Liver (tissue), 7 donors: ENCODE measurements at regions not wholly inside any gene's neighbourhood (a gene's known extent, or its start where the extent isn't known, plus 50 kb on each side); places are given as distances from the start of the nearest gene placed in this dataset.

Experiments
- DNase-seq: peaks from one replicate; pipeline ENCODE4 v3.0.0-alpha.2; 2017; ENCODE audit warnings: low spot score
- H3K27ac ChIP-seq, 2 donors: one replicate each; pipeline ENCODE4 v1.7.0; 2013; ENCODE audit warnings: inconsistent platforms in 2 of 2, low read length in 2 of 2, control low read depth in 1 of 2, low read depth in 1 of 2, mild to moderate bottlenecking in 1 of 2
- H3K27me3 ChIP-seq, 4 donors: one replicate each; pipeline versions ENCODE4 v1.6.1 to v1.7.0; 2013; ENCODE audit warnings: low read length in 3 of 4, inconsistent platforms in 1 of 4, mild to moderate bottlenecking in 1 of 4, moderate library complexity in 1 of 4; ENCODE audit not compliant: control insufficient read depth in 4 of 4, insufficient read depth in 4 of 4
- H3K36me3 ChIP-seq, 4 donors: one replicate each; pipeline versions ENCODE4 v1.6.1 to v1.7.0; 2013; ENCODE audit warnings: low read length in 3 of 4, mild to moderate bottlenecking in 3 of 4, low read depth in 1 of 4, moderate library complexity in 1 of 4; ENCODE audit not compliant: control insufficient read depth in 4 of 4, insufficient read depth in 3 of 4
- H3K4me1 ChIP-seq, 4 donors: one replicate each; pipeline versions ENCODE4 v1.6.1 to v1.7.0; 2013; ENCODE audit warnings: low read length in 3 of 4, mild to moderate bottlenecking in 3 of 4, moderate library complexity in 1 of 4; ENCODE audit not compliant: control insufficient read depth in 4 of 4, insufficient read depth in 4 of 4
- H3K4me3 ChIP-seq, 3 donors: one replicate each; pipeline versions ENCODE4 v1.6.1 to v1.7.0; 2013; ENCODE audit warnings: low read length in 3 of 3, control low read depth in 1 of 3, low read depth in 1 of 3, mild to moderate bottlenecking in 1 of 3
- H3K9ac ChIP-seq, 2 donors: one replicate each; pipeline ENCODE4 v1.7.0; 2013; ENCODE audit warnings: low read length in 2 of 2, mild to moderate bottlenecking in 2 of 2, moderate library complexity in 2 of 2, control low read depth in 1 of 2, low read depth in 1 of 2
- H3K9me3 ChIP-seq, 4 donors: one replicate each; pipeline versions ENCODE4 v1.6.1 to v1.7.0; 2013; ENCODE audit warnings: low read length in 3 of 4; ENCODE audit not compliant: control insufficient read depth in 4 of 4
- ATF3 ChIP-seq: IDR thresholded peaks from 2 replicates; pipeline ENCODE4 v1.6.1; 2016; ENCODE audit warnings: antibody characterized with exemption
- EGR1 ChIP-seq, 2 donors: IDR thresholded peaks; 2 replicates each; pipeline ENCODE4 v1.6.1; 2016 to 2018; ENCODE audit warnings: antibody characterized with exemption in 2 of 2, low read depth in 2 of 2
- FOXA1 ChIP-seq: IDR thresholded peaks from 2 replicates; pipeline ENCODE4 v1.6.1; 2016; ENCODE audit warnings: antibody characterized with exemption
- FOXA2 ChIP-seq: IDR thresholded peaks from 2 replicates; pipeline ENCODE4 v1.6.1; 2016; ENCODE audit warnings: antibody characterized with exemption
- GABPA ChIP-seq, 2 donors: IDR thresholded peaks in 1 of 2; conservative IDR thresholded peaks in 1 of 2; 2 replicates each; pipeline ENCODE4 v1.6.1; 2016; ENCODE audit warnings: antibody characterized with exemption in 2 of 2, mild to moderate bottlenecking in 1 of 2, moderate library complexity in 1 of 2
- HNF4A ChIP-seq, 2 donors: conservative IDR thresholded peaks; 2 replicates each; pipeline ENCODE4 v1.6.1; 2016; ENCODE audit warnings: antibody characterized with exemption in 2 of 2, mild to moderate bottlenecking in 2 of 2
- HNF4G ChIP-seq: IDR thresholded peaks from 2 replicates; pipeline ENCODE4 v1.6.1; 2016; ENCODE audit warnings: antibody characterized with exemption
- JUND ChIP-seq, 2 donors: IDR thresholded peaks; 2 replicates each; pipeline ENCODE4 v1.6.1; 2016; ENCODE audit warnings: antibody characterized with exemption in 2 of 2
- MAX ChIP-seq: IDR thresholded peaks from 2 replicates; pipeline ENCODE4 v1.6.1; 2016; ENCODE audit warnings: antibody characterized with exemption
- NR2F2 ChIP-seq: IDR thresholded peaks from 2 replicates; pipeline ENCODE4 v1.6.1; 2016; ENCODE audit warnings: antibody characterized with exemption
- RAD21 ChIP-seq, 2 donors: IDR thresholded peaks; 2 replicates each; pipeline ENCODE4 v1.6.1; 2016; ENCODE audit warnings: antibody characterized with exemption in 2 of 2, mild to moderate bottlenecking in 2 of 2
- REST ChIP-seq: IDR thresholded peaks from 2 replicates; pipeline ENCODE4 v1.6.1; 2016; ENCODE audit warnings: antibody characterized with exemption, mild to moderate bottlenecking
- RXRA ChIP-seq, 2 donors: IDR thresholded peaks; 2 replicates each; pipeline ENCODE4 v1.6.1; 2017 to 2018; ENCODE audit warnings: antibody characterized with exemption in 2 of 2, mild to moderate bottlenecking in 1 of 2
- SP1 ChIP-seq: IDR thresholded peaks from 2 replicates; pipeline ENCODE4 v1.6.1; 2018; ENCODE audit warnings: antibody characterized with exemption, mild to moderate bottlenecking
- TAF1 ChIP-seq: conservative IDR thresholded peaks from 2 replicates; pipeline ENCODE4 v1.6.1; 2016; ENCODE audit warnings: antibody characterized with exemption, mild to moderate bottlenecking
- ZBTB33 ChIP-seq: IDR thresholded peaks from 2 replicates; pipeline ENCODE4 v1.6.1; 2016; ENCODE audit warnings: antibody characterized with exemption
- WGBS: extraction: QIAGEN DNeasy Blood & Tissue Kit; methylation state at CpG from one replicate; pipeline ENCODE4 v1.1.7; 2013; 5-methylcytosine and 5-hydroxymethylcytosine counted together
- donor health status: healthy.
- donor health status: healthy.
- donor health status: healthy.
- donor health status: healthy.

GRCh38 chr9:31023847-31024246 is 1360.6 kb upstream of the ACO1 start:
- no peak for DNase-seq
- Histone ChIP-seq H3K27me3 (no peaks in the 10 kb centered on the region), H3K27ac (no peak overlapping the region), H3K9me3 (no peaks in the 10 kb centered on the region), H3K4me1 (no peaks in the 10 kb centered on the region), H3K9ac (no peak overlapping the region), H3K36me3 (no peaks in the 10 kb centered on the region), H3K4me3 (no peak overlapping the region)
- TF ChIP-seq FOXA1 (no peak), NR2F2 (no peak), ATF3 (no peak), HNF4G (no peak), FOXA2 (no peak), RAD21 (IDR thresholded peaks at IDR 0.05) (no peak), SP1 (no peak), GABPA (IDR thresholded peaks at IDR 0.05 in 1 of 2, conservative IDR thresholded peaks at IDR 0.05 in 1 of 2) (no peak), ZBTB33 (no peak), JUND (IDR thresholded peaks at IDR 0.05) (no peak), TAF1 (no peak)
- WGBS = 83% methylated on average over 3 of the region's 3 CpGs

- Histone ChIP-seq H3K9me3 (no peaks in the 10 kb centered on the region), H3K27me3 (no peaks in the 10 kb centered on the region), H3K9ac (no peak overlapping the region), H3K4me1 (no peaks in the 10 kb centered on the region), H3K27ac (no peak overlapping the region), H3K4me3 (no peak overlapping the region), H3K36me3 (no peaks in the 10 kb centered on the region)
- no peak for DNase-seq
- TF ChIP-seq JUND (IDR thresholded peaks at IDR 0.05) (no peak), EGR1 (IDR thresholded peaks at IDR 0.05; ENCODE audit: low read depth in 2 of 2) (no peak), TAF1 (no peak), MAX (no peak), RXRA (IDR thresholded peaks at IDR 0.05) (no peak)
- 44% methylated on average over 1 of the region's 1 CpG for whole genome bisulfite sequencing
These were observed 1356.8 kb upstream of the ACO1 start for GRCh38 chr9:31027678-31028077.

- no peak overlapping the region for H3K9ac ChIP-seq
- H3K9me3 ChIP-seq = no peaks in the 10 kb centered on the region
- H3K36me3 ChIP-seq = no peaks in the 10 kb centered on the region
- H3K4me1 ChIP-seq = no peaks in the 10 kb centered on the region
- WGBS = 89% methylated on average over 8 of the region's 8 CpGs
- DNase-seq = no peak
- TF ChIP-seq RXRA (IDR thresholded peaks at IDR 0.05) (no peak), JUND (IDR thresholded peaks at IDR 0.05) (no peak)
- no peak overlapping the region for H3K4me3 ChIP-seq
- no peak overlapping the region for H3K27ac ChIP-seq
- no peaks in the 10 kb centered on the region for H3K27me3 ChIP-seq
These were observed 1356.3 kb upstream of the ACO1 start for GRCh38 chr9:31028137-31028536.

GRCh38 chr9:31030741-31031202 is 1353.7 kb upstream of the ACO1 start:
- H3K4me3 ChIP-seq = no peak overlapping the region
- H3K27me3 ChIP-seq = no peaks in the 10 kb centered on the region
- no peaks in the 10 kb centered on the region for H3K4me1 ChIP-seq
- H3K9me3 ChIP-seq = no peaks in the 10 kb centered on the region
- TF ChIP-seq REST (no peak), HNF4A (conservative IDR thresholded peaks at IDR 0.05) (no peak), MAX (no peak), HNF4G (no peak), TAF1 (no peak), RXRA (IDR thresholded peaks at IDR 0.05) (no peak)
- H3K27ac ChIP-seq = no peak overlapping the region
- DNase-seq = no peak
- no peak overlapping the region for H3K9ac ChIP-seq
- no peaks in the 10 kb centered on the region for H3K36me3 ChIP-seq
- WGBS = 24% methylated on average over 6 of the region's 6 CpGs
